LNCAP (cell line): ENCODE measurements at regions not wholly inside any gene's neighbourhood (a gene's known extent, or its start where the extent isn't known, plus 50 kb on each side); places are given as distances from the start of the nearest gene placed in this dataset.

Experiments
- TF ChIP-seq, protein P1 (sequence below): fragments of 450-650 bp; IDR thresholded peaks from 2 replicates; pipeline ENCODE4 v1.5.1; 2017; ENCODE audit warnings: mild to moderate bottlenecking

DNA sequence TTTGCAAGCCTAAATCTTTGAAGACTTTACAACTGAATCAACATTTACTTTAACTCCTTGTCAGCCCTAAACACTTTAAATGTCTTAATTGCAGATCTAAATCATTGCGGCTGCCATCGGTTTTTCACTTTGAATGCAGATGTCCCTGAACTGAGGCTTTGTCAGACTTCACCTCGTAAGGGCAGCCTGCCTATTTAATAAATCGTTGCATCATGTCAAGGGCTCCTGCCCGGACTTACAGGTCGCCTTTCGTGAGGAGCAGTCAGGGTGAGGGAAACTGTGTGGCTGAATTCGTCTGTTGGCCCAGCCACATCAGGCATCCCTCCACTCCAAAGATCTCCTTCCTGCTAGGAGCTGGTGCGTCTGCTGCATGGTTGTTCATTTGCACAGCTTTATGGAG lies 368.2 kb upstream of the NPVF start:
- TF ChIP-seq, protein P1, sequence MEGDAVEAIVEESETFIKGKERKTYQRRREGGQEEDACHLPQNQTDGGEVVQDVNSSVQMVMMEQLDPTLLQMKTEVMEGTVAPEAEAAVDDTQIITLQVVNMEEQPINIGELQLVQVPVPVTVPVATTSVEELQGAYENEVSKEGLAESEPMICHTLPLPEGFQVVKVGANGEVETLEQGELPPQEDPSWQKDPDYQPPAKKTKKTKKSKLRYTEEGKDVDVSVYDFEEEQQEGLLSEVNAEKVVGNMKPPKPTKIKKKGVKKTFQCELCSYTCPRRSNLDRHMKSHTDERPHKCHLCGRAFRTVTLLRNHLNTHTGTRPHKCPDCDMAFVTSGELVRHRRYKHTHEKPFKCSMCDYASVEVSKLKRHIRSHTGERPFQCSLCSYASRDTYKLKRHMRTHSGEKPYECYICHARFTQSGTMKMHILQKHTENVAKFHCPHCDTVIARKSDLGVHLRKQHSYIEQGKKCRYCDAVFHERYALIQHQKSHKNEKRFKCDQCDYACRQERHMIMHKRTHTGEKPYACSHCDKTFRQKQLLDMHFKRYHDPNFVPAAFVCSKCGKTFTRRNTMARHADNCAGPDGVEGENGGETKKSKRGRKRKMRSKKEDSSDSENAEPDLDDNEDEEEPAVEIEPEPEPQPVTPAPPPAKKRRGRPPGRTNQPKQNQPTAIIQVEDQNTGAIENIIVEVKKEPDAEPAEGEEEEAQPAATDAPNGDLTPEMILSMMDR = no peak

DNA sequence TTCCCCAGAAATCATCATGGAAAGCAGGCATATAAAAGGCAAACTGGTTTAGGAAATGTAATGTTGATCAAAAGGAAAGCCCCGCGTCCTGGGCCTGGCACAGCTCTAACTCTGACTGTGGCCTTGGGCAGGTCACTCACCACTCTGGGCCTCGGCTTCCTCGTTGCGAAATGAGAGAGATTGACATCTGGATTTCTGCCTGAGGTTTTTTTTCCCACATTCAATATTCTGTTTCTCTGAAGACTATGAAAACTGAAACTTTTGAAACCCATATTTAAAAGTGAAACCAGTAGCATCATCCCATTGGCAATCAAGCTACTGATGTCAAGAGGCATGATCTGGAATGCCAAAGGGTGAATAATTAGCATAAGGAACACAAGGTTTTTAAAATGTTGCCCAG lies 369.7 kb upstream of the NPVF start:
- TF ChIP-seq, protein P1 = no peak

DNA sequence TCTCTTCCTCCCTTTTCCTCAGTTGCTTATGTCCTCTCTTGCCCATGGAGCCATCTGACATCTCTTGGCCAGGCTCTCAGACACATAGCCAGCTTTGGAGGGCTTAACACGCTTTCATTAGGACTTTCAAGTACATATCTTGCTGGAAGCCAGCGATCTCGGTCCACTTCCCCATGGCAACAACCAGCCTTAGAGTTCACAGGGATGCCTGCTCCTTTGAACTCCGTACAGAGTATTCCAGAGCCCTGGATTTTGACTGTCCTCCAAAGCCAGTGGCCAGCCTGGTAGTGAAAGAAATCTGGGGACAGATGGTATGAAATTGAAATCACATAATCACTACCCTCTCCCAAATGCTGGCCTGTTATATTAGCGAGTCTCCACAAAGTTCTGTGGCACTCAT lies 370.5 kb upstream of the NPVF start:
- TF ChIP-seq, protein P1 = no peak

DNA sequence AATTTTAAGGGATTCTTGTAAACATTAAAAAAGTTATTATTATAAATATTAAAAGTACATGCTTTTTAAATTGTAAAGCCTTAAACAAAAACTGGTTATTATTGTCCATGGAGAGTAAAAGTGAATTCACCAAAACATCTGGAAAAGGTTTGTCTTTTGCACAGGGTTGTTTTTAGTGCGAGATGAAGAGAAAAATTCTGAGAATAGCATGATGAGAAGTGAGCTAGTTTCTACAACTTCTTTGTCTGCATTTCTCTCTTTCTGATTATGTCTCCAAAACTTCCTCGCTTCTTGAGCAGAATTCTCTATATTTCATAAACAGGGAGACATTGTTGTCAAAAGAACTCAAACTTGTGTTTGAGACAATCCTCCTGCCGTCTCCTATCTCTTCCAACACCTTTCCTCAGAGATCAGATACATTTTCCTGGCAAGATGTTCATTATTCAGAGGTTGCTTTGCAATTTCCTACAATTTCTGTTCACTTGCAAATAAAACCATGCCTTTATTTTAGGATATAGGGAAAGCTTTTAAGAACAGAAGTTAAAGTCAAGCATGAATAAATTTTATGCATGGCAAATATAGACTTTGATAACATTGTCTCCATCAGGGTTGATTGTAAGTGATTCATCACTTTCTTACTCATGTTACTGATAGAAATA lies 372.1 kb upstream of the NPVF start:
- TF ChIP-seq, protein P1 = no peak

DNA sequence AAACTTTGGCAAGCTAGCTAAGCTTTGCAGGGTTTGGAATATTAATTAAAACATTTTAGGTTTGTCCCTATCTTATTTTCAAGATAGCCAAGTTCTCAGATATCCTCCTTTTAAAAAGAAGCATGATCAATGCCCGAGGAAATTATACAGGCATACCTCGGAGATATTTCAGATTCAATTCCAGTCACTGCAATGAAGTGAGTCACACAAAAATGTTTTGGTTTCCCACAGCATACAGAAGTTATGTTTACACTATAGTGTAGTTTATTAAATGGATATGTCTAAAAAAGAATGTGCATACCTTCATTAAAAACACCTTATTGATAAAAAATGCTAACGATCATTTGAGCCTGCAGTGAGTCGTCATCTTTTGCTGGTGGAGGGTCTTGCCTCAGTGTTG lies 382.9 kb upstream of the NPVF start:
- TF ChIP-seq, protein P1 = no peak

DNA sequence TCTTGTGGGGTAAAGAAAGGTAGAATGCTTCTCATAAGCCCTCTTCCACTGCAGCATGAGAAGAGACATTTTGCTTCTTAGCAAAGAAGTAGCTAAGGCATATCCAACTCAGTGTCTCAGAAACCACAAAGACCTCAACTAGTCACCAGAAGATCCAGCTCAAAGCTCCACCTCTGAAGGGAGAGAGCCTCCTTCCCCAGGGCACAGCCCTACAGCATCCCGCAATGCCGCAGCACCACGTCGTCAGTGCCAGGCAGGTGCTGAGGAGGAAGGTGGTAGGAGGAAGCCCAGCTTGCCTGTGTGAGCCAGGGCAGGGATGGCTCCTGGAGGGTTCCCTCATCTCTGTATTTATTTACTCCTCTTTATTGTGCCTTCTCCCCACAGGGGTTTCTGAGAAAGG lies 385.6 kb upstream of the NPVF start:
- TF ChIP-seq, protein P1 = no peak

DNA sequence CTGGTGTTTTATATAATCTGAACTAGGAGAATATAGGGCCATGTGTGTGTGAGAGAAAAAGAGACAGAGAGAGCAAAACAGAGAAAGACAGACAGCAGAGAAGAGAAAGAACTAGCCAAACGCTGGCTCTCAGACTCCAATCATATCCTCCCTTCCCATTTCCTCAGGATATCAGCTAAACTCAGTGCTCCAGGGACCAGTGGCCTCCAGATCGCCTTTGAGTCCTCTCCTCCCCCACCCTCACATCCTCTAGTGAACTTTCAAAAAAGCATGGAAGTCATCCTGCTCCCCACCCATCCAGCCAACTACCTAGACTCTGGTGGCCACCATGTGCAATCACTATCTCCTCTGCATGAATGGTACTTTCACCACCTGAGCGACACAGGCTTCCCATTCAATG lies 386.1 kb upstream of the NPVF start:
- TF ChIP-seq, protein P1 = no peak

DNA sequence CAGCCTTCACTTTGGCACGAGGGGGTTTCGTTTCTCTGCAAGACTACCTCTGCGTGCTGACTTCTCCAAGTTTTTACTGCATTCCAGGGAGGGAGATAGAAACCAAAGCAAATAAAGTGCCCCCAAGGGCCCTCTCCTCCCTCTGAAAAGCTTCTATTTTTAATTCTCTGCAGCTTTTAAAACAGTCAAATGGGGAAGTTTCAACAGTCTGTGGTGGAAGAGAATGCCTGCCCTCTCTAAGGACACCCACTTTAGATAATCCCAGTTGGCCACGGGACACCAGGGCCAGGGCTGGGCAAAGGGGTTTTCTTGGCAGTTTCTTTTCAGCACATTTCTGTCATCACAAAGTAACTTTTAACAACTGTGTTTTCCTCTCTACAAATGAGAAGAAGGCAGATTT lies 386.7 kb upstream of the NPVF start:
- TF ChIP-seq, protein P1 = no peak
